Transverse colon (tissue), 3 donors: ENCODE measurements at regions not wholly inside any gene's neighbourhood (a gene's known extent, or its start where the extent isn't known, plus 50 kb on each side); places are given as distances from the start of the nearest gene placed in this dataset.

Experiments
- CTCF ChIP-seq, 5 experiments: fragments of 200-600 bp in 3 of 5; fragments of 450-650 bp in 2 of 5; sonication (generic) in 3 of 5; IDR thresholded peaks; 1 replicate in 2 of 5; 2 replicates in 3 of 5; pipeline ENCODE4 v1.5.1; 2016 to 2017; ENCODE audit warnings: antibody characterized with exemption in 5 of 5, inconsistent platforms in 3 of 5, mild to moderate bottlenecking in 2 of 5, moderate library complexity in 1 of 5
- POLR2A ChIP-seq: fragments of 450-650 bp; IDR thresholded peaks from one replicate; pipeline ENCODE4 v1.6.1; 2016; ENCODE audit warnings: antibody characterized with exemption, mild to moderate bottlenecking, moderate library complexity

DNA sequence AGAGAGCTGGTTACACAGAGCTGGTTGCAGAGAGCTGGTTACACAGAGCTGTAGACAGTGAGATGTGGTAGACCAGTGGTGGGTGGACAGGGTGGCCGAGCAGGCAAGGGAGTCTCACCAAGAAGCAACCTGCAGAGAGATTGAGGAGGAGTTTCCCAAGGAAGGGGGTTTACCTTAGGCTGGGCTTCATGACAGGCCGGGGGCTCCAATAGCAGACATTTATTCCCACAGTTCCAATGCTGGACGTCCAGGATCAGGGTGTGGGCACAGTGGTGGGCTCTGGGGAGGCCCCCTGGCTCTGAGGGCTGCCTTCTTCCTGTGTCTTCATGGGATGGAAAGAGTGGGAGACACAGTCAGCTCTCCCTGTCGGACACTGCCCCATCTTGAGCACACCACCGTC is 386.9 kb upstream of the IRX4 start:
- no peak for TF ChIP-seq CTCF (IDR thresholded peaks at IDR 0.05)
- no peak for TF ChIP-seq POLR2A
